Calu3 (cell line): ENCODE measurements at regions not wholly inside any gene's neighbourhood (a gene's known extent, or its start where the extent isn't known, plus 50 kb on each side); places are given as distances from the start of the nearest gene placed in this dataset.

ENCODE experiments used
- BruUV-seq: library from RNA; stranded (reverse); fragments of 400-500 nt; replicated peaks from 2 replicates; lab custom pipeline; 2021; lab: Mats Ljungman, UMichigan
- CTCF ChIA-PET: fragments of 300-600 bp; sonication (Branson Sonifier 250); formaldehyde crosslinking; loops from one replicate; lab custom pipeline; 2022; ENCODE audit warnings: antibody characterized with exemption; lab: Charles Lee
- DNase-seq: peaks from one replicate; pipeline ENCODE4 v3.0.0; 2022
- H3K27ac Mint-ChIP-seq: one replicate; pipeline ENCODE4 v1.8.0; 2022; ENCODE audit warnings: mixed read lengths; ENCODE audit not compliant: unreplicated experiment
- H3K27me3 Mint-ChIP-seq: one replicate; pipeline ENCODE4 v1.8.0; 2022; ENCODE audit warnings: mixed read lengths; ENCODE audit not compliant: unreplicated experiment
- H3K36me3 Mint-ChIP-seq: one replicate; pipeline ENCODE4 v1.8.0; 2022; ENCODE audit warnings: mild to moderate bottlenecking, moderate library complexity, mixed read lengths; ENCODE audit not compliant: insufficient read depth, unreplicated experiment
- H3K4me1 Mint-ChIP-seq: one replicate; pipeline ENCODE4 v1.8.0; 2022; ENCODE audit warnings: mild to moderate bottlenecking, low read depth, mixed read lengths; ENCODE audit not compliant: unreplicated experiment
- H3K4me3 Mint-ChIP-seq: one replicate; pipeline ENCODE4 v1.8.0; 2022; ENCODE audit warnings: mild to moderate bottlenecking, low read depth, moderate library complexity, mixed read lengths; ENCODE audit not compliant: unreplicated experiment
- H3K9me3 Mint-ChIP-seq: one replicate; pipeline ENCODE4 v1.8.0; 2022; ENCODE audit warnings: low read depth, mixed read lengths; ENCODE audit not compliant: unreplicated experiment
- intact Hi-C: fragments of 100-400 bp; cut with micrococcal nuclease; formaldehyde crosslinking; loops from one replicate; pipeline ENCODE4 v1.10.0; 2022; ENCODE audit not compliant: unreplicated experiment
- TF ChIP-seq, protein P1 (sequence below): fragments of 200-600 bp; IDR thresholded peaks from one replicate; pipeline ENCODE4 v1.8.0; 2022; ENCODE audit warnings: antibody characterized with exemption; ENCODE audit not compliant: unreplicated experiment

DNA sequence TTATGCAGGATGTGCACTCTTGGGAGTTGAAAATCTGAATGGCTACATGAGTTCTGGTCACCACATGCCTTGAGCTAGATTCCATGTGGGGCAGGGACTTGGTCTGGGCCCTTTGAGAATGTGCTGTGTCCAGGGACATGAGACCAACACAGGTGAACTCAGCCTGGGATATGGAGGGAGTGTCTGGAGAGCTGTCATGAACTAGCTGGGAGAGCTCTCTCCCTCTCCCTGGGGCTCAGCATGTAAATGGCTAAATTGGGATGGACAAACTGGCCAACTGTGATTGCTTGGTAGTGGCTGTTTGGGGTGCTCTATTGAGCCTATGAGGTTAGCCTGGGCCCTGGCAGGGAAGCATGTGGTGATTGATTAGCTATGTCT, 105.1 kb upstream of the HS6ST1 start:
- Mint-ChIP-seq H3K9me3 (no peaks in the 10 kb centered on the region), H3K4me3 (no peak overlapping the region), H3K36me3 (no peaks in the 10 kb centered on the region), H3K27me3 (peaks cover 23% of the 10 kb centered on the region), H3K4me1 (peaks cover 6% of the 10 kb centered on the region), H3K27ac (no peak overlapping the region)
- DNase-seq, result no peak
- CTCF ChIA-PET, result no interaction called here
- TF ChIP-seq, protein P1, sequence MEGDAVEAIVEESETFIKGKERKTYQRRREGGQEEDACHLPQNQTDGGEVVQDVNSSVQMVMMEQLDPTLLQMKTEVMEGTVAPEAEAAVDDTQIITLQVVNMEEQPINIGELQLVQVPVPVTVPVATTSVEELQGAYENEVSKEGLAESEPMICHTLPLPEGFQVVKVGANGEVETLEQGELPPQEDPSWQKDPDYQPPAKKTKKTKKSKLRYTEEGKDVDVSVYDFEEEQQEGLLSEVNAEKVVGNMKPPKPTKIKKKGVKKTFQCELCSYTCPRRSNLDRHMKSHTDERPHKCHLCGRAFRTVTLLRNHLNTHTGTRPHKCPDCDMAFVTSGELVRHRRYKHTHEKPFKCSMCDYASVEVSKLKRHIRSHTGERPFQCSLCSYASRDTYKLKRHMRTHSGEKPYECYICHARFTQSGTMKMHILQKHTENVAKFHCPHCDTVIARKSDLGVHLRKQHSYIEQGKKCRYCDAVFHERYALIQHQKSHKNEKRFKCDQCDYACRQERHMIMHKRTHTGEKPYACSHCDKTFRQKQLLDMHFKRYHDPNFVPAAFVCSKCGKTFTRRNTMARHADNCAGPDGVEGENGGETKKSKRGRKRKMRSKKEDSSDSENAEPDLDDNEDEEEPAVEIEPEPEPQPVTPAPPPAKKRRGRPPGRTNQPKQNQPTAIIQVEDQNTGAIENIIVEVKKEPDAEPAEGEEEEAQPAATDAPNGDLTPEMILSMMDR, result no peak
- BruUV-seq, result no TSS peak
- intact Hi-C loops, result no loop called here

DNA sequence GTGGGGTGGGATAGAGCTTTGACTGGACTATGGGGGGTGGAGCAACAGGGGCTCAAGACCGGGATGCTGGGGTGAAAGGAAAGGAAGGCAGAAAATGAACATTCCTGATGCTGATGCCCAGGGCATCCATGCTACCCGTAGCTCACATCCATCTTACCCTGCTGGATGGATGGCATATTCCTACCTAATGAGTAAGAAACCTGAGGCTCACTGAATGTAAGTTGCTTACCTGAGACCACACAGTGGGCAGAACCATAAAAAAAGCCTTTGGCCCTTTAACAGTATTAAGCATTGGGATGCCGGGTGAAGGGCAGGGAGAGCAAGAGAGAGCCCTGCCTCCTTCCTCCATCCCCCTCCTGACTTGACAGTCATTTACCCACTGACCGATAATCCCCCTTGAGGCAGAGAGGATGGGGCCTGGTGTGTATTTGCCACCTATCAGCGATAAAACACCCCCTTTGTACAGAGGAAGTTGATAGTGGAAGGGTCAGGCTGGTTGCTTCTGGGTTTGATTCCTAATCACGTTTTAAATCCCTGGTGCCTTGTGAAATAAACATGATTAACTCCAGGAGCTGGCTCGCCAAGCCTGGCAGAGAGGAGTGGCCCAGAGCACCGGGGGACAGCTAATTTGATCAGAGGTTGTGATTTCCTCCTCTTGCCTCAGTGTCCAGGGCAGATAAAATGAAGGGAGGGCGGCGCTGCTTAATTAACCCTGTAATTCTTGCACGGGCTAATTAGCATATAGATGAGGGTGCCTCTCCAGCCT, 105.9 kb upstream of the HS6ST1 start:
- no TSS peak for BruUV-seq
- TF ChIP-seq, protein P1, result no peak
- Mint-ChIP-seq H3K27me3 (peaks cover 29% of the 10 kb centered on the region), H3K9me3 (peaks cover 3% of the 10 kb centered on the region), H3K4me1 (peaks cover 6% of the 10 kb centered on the region), H3K36me3 (no peaks in the 10 kb centered on the region), H3K4me3 (no peak overlapping the region), H3K27ac (no peak overlapping the region)
- CTCF ChIA-PET, result interaction anchor here (0.6 kb wide), 1 partner anchor 8 kb away, joined by 3 read pairs; no protein-coding TSS in a partner anchor
- no peak for DNase-seq
- intact Hi-C loops, result no loop called here

DNA sequence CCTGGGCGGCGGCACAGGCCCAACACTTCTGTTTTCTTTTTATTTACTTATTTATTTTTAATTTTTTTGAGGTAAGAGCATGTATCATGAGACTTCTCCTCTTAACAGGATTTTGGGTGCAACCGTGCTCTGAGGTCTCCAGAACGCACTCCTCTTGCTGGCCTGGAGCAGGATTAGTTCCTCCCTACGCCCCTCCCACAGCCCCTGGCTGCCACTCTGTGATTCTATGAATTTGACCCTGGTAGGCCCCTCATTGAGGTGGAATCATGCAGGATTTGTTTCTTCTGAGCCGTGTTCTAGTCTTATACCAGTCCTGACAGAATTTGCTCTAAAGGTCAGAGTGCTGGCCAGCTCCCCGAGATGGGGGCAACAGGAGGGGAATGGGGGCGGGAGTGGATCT, 106.5 kb upstream of the HS6ST1 start:
- CTCF ChIA-PET, result interaction anchor here (0.6 kb wide), 1 partner anchor 8 kb away, joined by 3 read pairs; no protein-coding TSS in a partner anchor
- TF ChIP-seq, protein P1, result no peak
- intact Hi-C loops, result no loop called here
- H3K4me1 Mint-ChIP-seq, result peaks cover 6% of the 10 kb centered on the region
- no peak overlapping the region for H3K27ac Mint-ChIP-seq
- H3K9me3 Mint-ChIP-seq, result peaks cover 4% of the 10 kb centered on the region
- no TSS peak for BruUV-seq
- H3K4me3 Mint-ChIP-seq, result no peak overlapping the region
- peaks cover 29% of the 10 kb centered on the region for H3K27me3 Mint-ChIP-seq
- H3K36me3 Mint-ChIP-seq, result no peaks in the 10 kb centered on the region
- DNase-seq, result no peak

DNA sequence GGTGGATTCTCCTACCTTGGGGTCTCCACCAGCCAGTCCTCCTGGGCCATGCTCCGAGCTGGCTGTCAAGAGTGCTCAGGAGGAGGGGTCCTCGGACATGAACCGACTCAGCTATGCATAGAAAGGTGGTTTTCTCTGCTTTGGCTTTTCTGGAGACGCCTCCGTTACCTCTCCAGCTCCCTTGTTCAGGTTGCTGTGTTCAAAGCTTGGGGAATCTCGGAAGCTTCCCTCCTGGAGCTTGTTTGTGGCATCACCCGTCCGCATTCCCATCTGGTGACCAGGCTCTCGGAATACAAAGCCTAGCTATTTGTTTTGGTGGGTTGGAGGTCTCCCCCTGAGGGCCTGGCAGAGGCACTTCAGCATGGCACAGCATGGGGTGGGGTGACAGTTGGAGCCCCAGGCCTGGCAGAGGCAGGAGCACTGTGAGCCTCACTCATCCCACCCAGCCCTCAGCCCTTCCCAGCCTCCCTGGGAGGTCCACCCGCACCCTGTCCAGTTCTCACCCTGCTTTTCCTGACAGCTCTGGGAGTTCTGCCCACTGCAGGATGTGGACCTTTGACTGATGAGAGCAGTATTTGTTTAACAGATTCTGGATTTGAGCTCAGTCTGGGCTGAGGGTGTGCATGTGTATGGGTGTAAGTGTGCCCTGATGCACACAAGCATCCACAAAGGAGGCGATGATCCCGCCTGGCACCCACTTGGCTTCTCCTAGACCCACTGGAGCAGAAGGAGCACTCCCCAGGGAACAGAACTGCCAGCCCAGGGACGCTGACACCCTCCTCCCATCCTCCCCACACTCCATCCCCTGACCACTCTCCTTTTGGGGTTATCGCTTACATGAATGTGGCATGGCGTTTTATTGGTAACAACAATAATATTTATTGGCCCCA, 107.3 kb upstream of the HS6ST1 start:
- TF ChIP-seq, protein P1, result no peak
- Mint-ChIP-seq H3K27ac (no peak overlapping the region), H3K4me1 (peaks cover 6% of the 10 kb centered on the region), H3K27me3 (peaks cover 29% of the 10 kb centered on the region), H3K4me3 (no peak overlapping the region), H3K36me3 (no peaks in the 10 kb centered on the region), H3K9me3 (peaks cover 4% of the 10 kb centered on the region)
- intact Hi-C loops, result no loop called here
- DNase-seq, result no peak
- CTCF ChIA-PET, result no interaction called here
- no TSS peak for BruUV-seq
